ENCODE measurements at regions not wholly inside any gene's neighbourhood (a gene's known extent, or its start where the extent isn't known, plus 50 kb on each side); places are given as distances from the start of the nearest gene placed in this dataset.
"Not testable (repeated sequence)": the region's sequence is repeated elsewhere in the genome, so short reads cannot be mapped to it uniquely, and the experiment has no call there.

- no peak for DNase-seq (ENCODE audit: low read depth)
Observed at GRCh38 chr10:2627969-2628368, 439.4 kb upstream of the PFKP start.

GRCh38 chr10:2625094-2625493, 442.3 kb upstream of the PFKP start:
- no peak for DNase-seq (ENCODE audit: low read depth)

- no peak for DNase-seq (ENCODE audit: low read depth)
Observed at GRCh38 chr10:2623675-2624274, 443.6 kb upstream of the PFKP start.

GRCh38 chr10:2620827-2621521, 446.4 kb upstream of the PFKP start:
- DNase-seq (ENCODE audit: low read depth): no peak

- DNase-seq (ENCODE audit: low read depth): no peak
Observed at GRCh38 chr10:2619916-2620315, 447.4 kb upstream of the PFKP start.

- no peak for DNase-seq (ENCODE audit: low read depth)
Observed at GRCh38 chr10:2619472-2619871, 447.9 kb upstream of the PFKP start.

- no peak for DNase-seq (ENCODE audit: low read depth)
Observed at GRCh38 chr10:2618690-2619089, 448.7 kb upstream of the PFKP start.

- no peak for DNase-seq (ENCODE audit: low read depth)
Observed at GRCh38 chr10:2616215-2616614, 451.1 kb upstream of the PFKP start.

- no peak for DNase-seq (ENCODE audit: low read depth)
Observed at GRCh38 chr10:2611603-2612002, 455.7 kb upstream of the PFKP start.

GRCh38 chr10:2610946-2611345, 456.4 kb upstream of the PFKP start:
- DNase-seq (ENCODE audit: low read depth): no peak

- DNase-seq (ENCODE audit: low read depth): no peak
Observed at GRCh38 chr10:2604891-2605290, 462.5 kb upstream of the PFKP start.

- DNase-seq (ENCODE audit: low read depth): no peak
Observed at GRCh38 chr10:2599571-2599970, 467.8 kb upstream of the PFKP start.

- DNase-seq (ENCODE audit: low read depth): no peak
Observed at GRCh38 chr10:2592360-2593160, 474.8 kb upstream of the PFKP start.

GRCh38 chr10:2589196-2589595, 478.2 kb upstream of the PFKP start:
- no peak for DNase-seq (ENCODE audit: low read depth)

- DNase-seq (ENCODE audit: low read depth): no peak
Observed at GRCh38 chr10:2584385-2584784, 483.0 kb upstream of the PFKP start.

GRCh38 chr10:2576892-2577291, 490.5 kb upstream of the PFKP start:
- DNase-seq (ENCODE audit: low read depth): no peak

GRCh38 chr10:2575460-2575859, 491.9 kb upstream of the PFKP start:
- no peak for DNase-seq (ENCODE audit: low read depth)

GRCh38 chr10:2572611-2573010, 494.7 kb upstream of the PFKP start:
- no peak for DNase-seq (ENCODE audit: low read depth)

GRCh38 chr10:2556883-2557282, 510.5 kb upstream of the PFKP start:
- no peak for DNase-seq (ENCODE audit: low read depth)

GRCh38 chr10:2548071-2548470, 519.3 kb upstream of the PFKP start:
- no peak for DNase-seq (ENCODE audit: low read depth)

GRCh38 chr10:2547606-2548005, 519.7 kb upstream of the PFKP start:
- DNase-seq (ENCODE audit: low read depth): no peak

GRCh38 chr10:2546894-2547293, 520.5 kb upstream of the PFKP start:
- DNase-seq (ENCODE audit: low read depth): not testable (repeated sequence)

- no peak for DNase-seq (ENCODE audit: low read depth)
Observed at GRCh38 chr10:2543974-2544373, 523.4 kb upstream of the PFKP start.
